B cell (primary cell): ENCODE measurements at regions not wholly inside any gene's neighbourhood (a gene's known extent, or its start where the extent isn't known, plus 50 kb on each side); places are given as distances from the start of the nearest gene placed in this dataset.

Experiments
- CTCF ChIP-seq: fragments of 200-600 bp; IDR thresholded peaks from one replicate; pipeline ENCODE4 v1.8.0; 2022; ENCODE audit warnings: antibody characterized with exemption, mild to moderate bottlenecking
- EZH2 ChIP-seq: IDR thresholded peaks from 2 replicates; pipeline ENCODE4 v1.6.1; 2012; ENCODE audit warnings: borderline replicate concordance, low read depth, mild to moderate bottlenecking, moderate library complexity, low read length; ENCODE audit not compliant: insufficient read depth, poor library complexity, severe bottlenecking

- TF ChIP-seq CTCF (no peak), EZH2 (no peak)
Observed at GRCh38 chr4:14265651-14266050, 638.1 kb upstream of the BOD1L1 start.
